ENCODE measurements at regions not wholly inside any gene's neighbourhood (a gene's known extent, or its start where the extent isn't known, plus 50 kb on each side); places are given as distances from the start of the nearest gene placed in this dataset.

- ChIA-PET POLR2A (no interaction called here), CTCF (ENCODE audit: low intra/inter-chr PET ratio) (no interaction called here)
- H2AFZ ChIP-seq (ENCODE audit: low read depth, low read length), result no peak overlapping the region
- BruUV-seq (replicated peaks), result no TSS peak
- intact Hi-C loops (cut with micrococcal nuclease) (no loop called here), in situ Hi-C loops (cut with MboI) (no loop called here)
- H3K79me2 ChIP-seq (ENCODE audit: control insufficient read depth, insufficient read depth, low read length), result no peaks in the 10 kb centered on the region
- no peak for DNase-seq (ENCODE audit: extremely low read depth in 1 of 4, low spot score in 3 of 4)
- no peak overlapping the region for H3K4me3 ChIP-seq
- H3K9ac ChIP-seq (ENCODE audit: insufficient read depth in 1 of 2, low read depth in 2 of 2, low read length in 2 of 2), result no peak overlapping the region
- no peak for ATAC-seq
- H3K9me3 ChIP-seq (replicated peaks; ENCODE audit: control insufficient read depth, insufficient read depth, low read depth, low read length), result no peaks in the 10 kb centered on the region
- H3K4me2 ChIP-seq (ENCODE audit: insufficient read depth, low read length), result no peak overlapping the region
- H3K27me3 ChIP-seq (ENCODE audit: control insufficient read depth in 2 of 2, insufficient read depth in 2 of 2, low read length in 2 of 2), result no peaks in the 10 kb centered on the region
- no peak overlapping the region for H3K27ac ChIP-seq (ENCODE audit: extremely low read depth, low read depth, low read length)
- no peak for FAIRE-seq
- no peaks in the 10 kb centered on the region for H3K4me1 ChIP-seq (replicated peaks in 1 of 2; ENCODE audit: control insufficient read depth in 2 of 2, insufficient read depth in 2 of 2, low read length in 2 of 2)
- H4K20me1 ChIP-seq (replicated peaks; ENCODE audit: control insufficient read depth, insufficient read depth, low read length), result no peaks in the 10 kb centered on the region
- no peaks in the 10 kb centered on the region for H3K36me3 ChIP-seq (ENCODE audit: control insufficient read depth, insufficient read depth, low read length)
- TF ChIP-seq ZBTB8A (IDR thresholded peaks at IDR 0.05; ENCODE audit: partially characterized antibody) (no peak), BRD4 (IDR thresholded peaks at IDR 0.05) (no peak), CTCF (IDR thresholded peaks at IDR 0.05 in 2 of 3, conservative IDR thresholded peaks at IDR 0.05 in 1 of 3; ENCODE audit: insufficient read depth in 2 of 3, low read depth in 1 of 3, low read length in 3 of 3) (no peak), TARDBP (IDR thresholded peaks at IDR 0.05) (no peak), U2AF1 (optimal IDR thresholded peaks at IDR 0.05; ENCODE audit: low read depth, low read length) (no peak), ATF4 (CRISPR knock-in tag; IDR thresholded peaks at IDR 0.05) (no peak), PRMT5 (CRISPR knock-in tag; IDR thresholded peaks at IDR 0.05) (no peak), ZNF347 (CRISPR knock-in tag; IDR thresholded peaks at IDR 0.05; ENCODE audit: low read depth) (no peak), STAG1 (CRISPR knock-in tag; IDR thresholded peaks at IDR 0.05; ENCODE audit: borderline replicate concordance) (no peak), PRPF4 (IDR thresholded peaks at IDR 0.05; ENCODE audit: insufficient read depth, low read depth, low read length, poor library complexity, severe bottlenecking) (no peak), HMGXB4 (CRISPR knock-in tag; IDR thresholded peaks at IDR 0.05) (no peak)
- WGBS (ENCODE audit: insufficient coverage, low coverage, missing lambda C conversion rate), result 0% methylated on average over 2 of the region's 2 CpGs
- no peaks in the 10 kb centered on the region for H3K9me1 ChIP-seq (ENCODE audit: control insufficient read depth, insufficient read depth, low read length)
Measured at GRCh38 chr7:33694006-33694405, 211.3 kb upstream of the BMPER start.
